Neutrophil (primary cell): ENCODE measurements at regions not wholly inside any gene's neighbourhood (a gene's known extent, or its start where the extent isn't known, plus 50 kb on each side); places are given as distances from the start of the nearest gene placed in this dataset.

ENCODE experiments used
- H3K27ac ChIP-seq: fragments of 200-600 bp; sonication (generic); 2 replicates; pipeline ENCODE4 v1.5.1; 2016; ENCODE audit warnings: mild to moderate bottlenecking, moderate library complexity
- H3K27me3 ChIP-seq: fragments of 200-600 bp; sonication (generic); 2 replicates; pipeline ENCODE4 v1.6.0; 2016; ENCODE audit warnings: mild to moderate bottlenecking
- H3K36me3 ChIP-seq: fragments of 200-600 bp; sonication (generic); 2 replicates; pipeline ENCODE4 v1.5.1; 2017
- H3K4me1 ChIP-seq, 2 experiments: fragments of 200-600 bp in 1 of 2; sonication (generic) in 1 of 2; 1 replicate in 1 of 2; 2 replicates in 1 of 2; pipeline versions ENCODE4 v1.5.1 to v1.6.1; 2013 to 2016; ENCODE audit warnings: low read depth in 1 of 2, low read length in 1 of 2, mild to moderate bottlenecking in 1 of 2, moderate library complexity in 1 of 2; ENCODE audit not compliant: control insufficient read depth in 1 of 2, insufficient read depth in 1 of 2
- H3K4me3 ChIP-seq, 2 experiments: fragments of 200-600 bp in 1 of 2; sonication (generic) in 1 of 2; 1 replicate in 1 of 2; 2 replicates in 1 of 2; pipeline ENCODE4 v1.5.1; 2013 to 2016; ENCODE audit warnings: low read depth in 1 of 2, low read length in 1 of 2, mild to moderate bottlenecking in 1 of 2, moderate library complexity in 1 of 2
- H3K9me3 ChIP-seq: fragments of 200-600 bp; sonication (generic); 2 replicates; pipeline ENCODE4 v1.5.1; 2016
- TF ChIP-seq, protein P1 (sequence below): fragments of 200-600 bp; sonication (generic); IDR thresholded peaks from 2 replicates; pipeline ENCODE4 v1.5.1; 2016; ENCODE audit warnings: antibody characterized with exemption

GRCh38 chr12:111197376-111197944, 171.4 kb downstream of the PHETA1 start:
- no peak overlapping the region for H3K4me3 ChIP-seq
- H3K27ac ChIP-seq = no peak overlapping the region
- H3K4me1 ChIP-seq = peaks cover 12% of the 10 kb centered on the region in 2 experiments
- TF ChIP-seq, protein P1, sequence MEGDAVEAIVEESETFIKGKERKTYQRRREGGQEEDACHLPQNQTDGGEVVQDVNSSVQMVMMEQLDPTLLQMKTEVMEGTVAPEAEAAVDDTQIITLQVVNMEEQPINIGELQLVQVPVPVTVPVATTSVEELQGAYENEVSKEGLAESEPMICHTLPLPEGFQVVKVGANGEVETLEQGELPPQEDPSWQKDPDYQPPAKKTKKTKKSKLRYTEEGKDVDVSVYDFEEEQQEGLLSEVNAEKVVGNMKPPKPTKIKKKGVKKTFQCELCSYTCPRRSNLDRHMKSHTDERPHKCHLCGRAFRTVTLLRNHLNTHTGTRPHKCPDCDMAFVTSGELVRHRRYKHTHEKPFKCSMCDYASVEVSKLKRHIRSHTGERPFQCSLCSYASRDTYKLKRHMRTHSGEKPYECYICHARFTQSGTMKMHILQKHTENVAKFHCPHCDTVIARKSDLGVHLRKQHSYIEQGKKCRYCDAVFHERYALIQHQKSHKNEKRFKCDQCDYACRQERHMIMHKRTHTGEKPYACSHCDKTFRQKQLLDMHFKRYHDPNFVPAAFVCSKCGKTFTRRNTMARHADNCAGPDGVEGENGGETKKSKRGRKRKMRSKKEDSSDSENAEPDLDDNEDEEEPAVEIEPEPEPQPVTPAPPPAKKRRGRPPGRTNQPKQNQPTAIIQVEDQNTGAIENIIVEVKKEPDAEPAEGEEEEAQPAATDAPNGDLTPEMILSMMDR = no peak
- no peaks in the 10 kb centered on the region for H3K36me3 ChIP-seq
- peaks cover 14% of the 10 kb centered on the region for H3K27me3 ChIP-seq
- no peaks in the 10 kb centered on the region for H3K9me3 ChIP-seq

DNA sequence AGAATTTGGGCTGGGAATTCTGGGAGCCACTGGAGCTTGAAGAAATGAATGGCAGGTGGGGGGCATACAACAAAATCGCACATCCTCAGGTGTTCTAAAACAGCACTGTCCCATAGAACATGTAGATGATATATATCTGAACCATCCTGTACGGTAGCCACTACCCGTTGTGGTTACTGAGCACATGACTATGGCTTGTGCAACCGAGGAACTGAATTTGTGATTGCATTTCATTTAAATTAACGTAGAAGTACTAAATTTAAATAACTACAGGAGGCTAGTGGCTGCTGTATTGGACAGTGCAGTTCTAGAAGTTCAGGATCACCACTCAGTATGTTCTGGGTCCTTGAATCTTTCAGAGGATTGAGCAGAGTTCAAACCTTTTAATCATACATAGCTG, 172.4 kb downstream of the PHETA1 start:
- TF ChIP-seq, protein P1 = no peak
- Histone ChIP-seq H3K27me3 (peaks cover 5% of the 10 kb centered on the region), H3K27ac (no peak overlapping the region), H3K4me1 (peaks cover 12% of the 10 kb centered on the region in 2 experiments), H3K4me3 (no peak overlapping the region), H3K36me3 (no peaks in the 10 kb centered on the region), H3K9me3 (no peaks in the 10 kb centered on the region)

DNA sequence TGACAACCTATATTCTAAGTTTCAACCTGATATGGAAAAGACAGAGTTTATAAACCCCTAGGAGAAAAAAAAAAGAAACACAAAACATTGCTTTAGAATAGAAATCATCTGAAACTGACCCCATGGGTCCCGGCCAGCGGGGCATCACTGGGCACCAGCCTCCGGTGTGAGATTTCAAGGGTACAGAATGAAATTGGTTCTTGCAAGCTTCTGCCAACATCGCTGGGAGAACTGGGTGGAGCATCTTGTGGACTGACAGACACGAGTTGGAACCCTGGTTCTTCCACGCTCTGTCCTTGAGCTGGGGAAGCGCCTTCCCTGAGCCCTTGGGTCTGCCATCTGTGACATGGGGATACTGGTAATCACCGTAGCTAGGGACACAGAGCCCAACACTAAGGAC, 173.6 kb downstream of the PHETA1 start:
- H3K4me3 ChIP-seq = no peak overlapping the region
- no peaks in the 10 kb centered on the region for H3K9me3 ChIP-seq
- peaks cover 12% of the 10 kb centered on the region in 2 experiments for H3K4me1 ChIP-seq
- no peaks in the 10 kb centered on the region for H3K27me3 ChIP-seq
- no peaks in the 10 kb centered on the region for H3K36me3 ChIP-seq
- no peak overlapping the region for H3K27ac ChIP-seq
- TF ChIP-seq, protein P1 = no peak

- no peak overlapping the region for H3K4me3 ChIP-seq
- H3K36me3 ChIP-seq = no peaks in the 10 kb centered on the region
- TF ChIP-seq, protein P1 = no peak
Measured at GRCh38 chr12:111194703-111195051, 174.2 kb downstream of the PHETA1 start.

GRCh38 chr12:111193977-111194702, 174.8 kb downstream of the PHETA1 start:
- TF ChIP-seq, protein P1 = no peak
- peaks cover 12% of the 10 kb centered on the region in 2 experiments for H3K4me1 ChIP-seq
- no peaks in the 10 kb centered on the region for H3K36me3 ChIP-seq
- no peaks in the 10 kb centered on the region for H3K27me3 ChIP-seq
- H3K9me3 ChIP-seq = no peaks in the 10 kb centered on the region
- no peak overlapping the region for H3K4me3 ChIP-seq
- H3K27ac ChIP-seq = no peak overlapping the region

More at GRCh38 chr12:111194703-111195051, 174.2 kb downstream of the PHETA1 start:
- Histone ChIP-seq H3K4me1 (peaks cover 12% of the 10 kb centered on the region in 2 experiments), H3K9me3 (no peaks in the 10 kb centered on the region), H3K27ac (no peak overlapping the region), H3K27me3 (no peaks in the 10 kb centered on the region)
